Epithelial cell of prostate (primary cell): ENCODE measurements at regions not wholly inside any gene's neighbourhood (a gene's known extent, or its start where the extent isn't known, plus 50 kb on each side); places are given as distances from the start of the nearest gene placed in this dataset.
A peak's percentile ranks its signal among the peaks of the same experiment; 100 is the strongest.

Experiments
- DNase-seq: peaks from one replicate; pipeline ENCODE4 v3.0.0-alpha.2; 2011; ENCODE audit warnings: low read depth, low spot score
- H3K27ac ChIP-seq: fragments of 450-650 bp; 2 replicates; pipeline ENCODE4 v1.5.1; 2017; ENCODE audit warnings: mild to moderate bottlenecking

DNA sequence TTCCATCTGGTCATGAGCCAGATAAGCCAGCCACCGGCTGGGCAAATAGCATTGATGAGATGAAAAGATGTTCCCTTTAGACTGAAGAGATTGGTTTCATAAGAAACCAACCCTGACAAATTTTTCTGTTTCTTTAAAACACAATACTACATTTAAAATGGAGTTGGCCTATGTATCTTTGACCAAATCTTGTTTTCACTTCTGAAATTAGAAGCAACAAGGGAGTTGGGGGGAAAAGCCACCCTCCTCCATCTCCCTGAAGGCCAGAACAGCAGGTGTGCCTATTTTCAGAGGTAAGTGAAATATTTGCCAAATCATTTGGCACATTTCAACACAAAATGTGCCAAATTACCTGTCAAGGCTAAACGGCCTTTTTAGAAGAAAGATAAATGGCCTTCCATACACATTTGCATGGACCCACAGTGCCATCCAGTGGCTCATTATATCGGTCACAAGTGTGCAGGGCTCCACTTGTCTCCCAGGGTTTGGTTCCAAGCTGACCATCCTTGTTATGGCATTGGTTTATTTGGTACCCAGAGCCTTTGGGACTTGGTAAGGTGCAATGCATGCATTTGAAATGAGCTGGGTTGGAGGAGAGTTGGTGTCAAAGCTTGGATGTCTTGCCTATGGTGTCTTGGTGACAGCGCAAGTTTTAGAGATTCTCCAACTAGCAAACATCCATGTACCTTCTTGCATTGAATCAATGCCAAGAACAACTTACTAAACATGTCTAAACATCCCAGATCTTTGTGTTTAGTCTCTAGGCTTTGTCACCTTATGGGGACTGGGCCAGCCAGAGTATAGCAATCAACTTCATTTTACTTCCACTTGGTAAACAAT is 372.0 kb upstream of the KIF2A start:
- DNase-seq = no peak
- H3K27ac ChIP-seq = no peak overlapping the region

DNA sequence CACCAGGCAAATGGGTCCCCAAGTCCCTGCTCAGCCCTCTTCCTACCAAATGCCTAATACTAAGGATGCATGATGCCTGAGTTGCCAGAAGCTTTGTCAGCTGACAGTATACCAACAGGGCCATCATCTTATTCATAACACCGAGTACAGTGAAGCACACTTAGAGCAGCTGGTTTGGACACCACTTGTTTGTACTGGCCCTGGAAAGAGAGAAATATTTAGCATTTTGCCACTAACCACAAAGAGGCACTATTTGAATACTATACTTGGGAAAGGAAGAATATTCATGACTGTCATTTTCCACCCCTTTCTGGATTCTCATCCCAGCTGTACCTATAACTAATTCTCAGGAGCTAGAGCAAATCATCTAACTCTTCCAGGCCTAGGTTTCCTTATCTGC is 364.4 kb upstream of the KIF2A start:
- no peak for DNase-seq
- H3K27ac ChIP-seq = no peak overlapping the region

DNA sequence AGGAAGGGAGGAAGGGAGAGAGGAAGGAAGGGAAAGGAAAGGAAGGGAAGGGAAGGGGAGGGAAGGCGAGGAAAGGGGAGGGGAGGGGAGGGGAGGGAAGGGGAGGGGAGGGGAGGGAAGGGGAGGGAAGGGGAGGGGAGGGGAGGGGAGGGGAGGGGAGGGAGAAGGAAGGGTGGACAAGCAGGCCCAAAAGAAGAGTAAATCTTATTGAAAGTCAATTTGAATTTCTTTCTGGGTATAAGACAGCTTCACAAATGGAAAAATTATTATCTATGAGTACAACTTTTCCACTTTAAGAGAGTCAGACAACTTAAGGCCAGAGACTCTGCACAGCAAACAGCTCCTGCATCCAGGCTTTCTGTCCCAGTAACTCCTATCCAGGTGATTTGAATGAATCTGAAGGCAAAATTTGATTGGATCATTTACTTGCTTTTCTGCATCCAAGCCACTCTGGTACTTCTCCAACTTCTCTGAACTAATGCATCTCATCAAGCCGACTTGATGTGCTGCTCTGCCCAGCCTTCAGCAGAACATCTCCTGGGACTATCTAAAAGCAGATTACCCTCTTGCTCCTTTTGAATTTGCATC is 363.4 kb upstream of the KIF2A start:
- DNase-seq = no peak

DNA sequence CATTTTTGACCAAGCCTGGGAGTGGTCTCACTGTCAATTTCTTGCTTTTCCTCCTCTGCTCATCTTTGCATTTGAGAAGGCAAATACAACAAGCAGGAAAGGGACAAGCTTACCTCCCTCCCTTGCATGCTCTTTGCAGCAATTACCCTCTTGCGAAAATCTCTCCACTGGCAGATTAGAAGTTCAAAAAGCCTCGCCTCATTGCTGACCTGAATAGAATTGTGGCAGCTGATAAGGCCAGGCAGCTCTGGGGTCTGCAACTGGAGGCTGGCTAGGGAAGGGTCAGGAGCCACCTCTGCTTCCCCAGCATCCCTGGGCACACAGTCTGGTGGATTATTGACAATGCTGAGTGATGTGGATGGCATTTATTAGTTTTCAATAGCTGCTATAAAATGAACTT is 362.3 kb upstream of the KIF2A start:
- DNase-seq = no peak
- no peak overlapping the region for H3K27ac ChIP-seq

More for the DNA sequence above, 363.4 kb upstream of the KIF2A start:
- H3K27ac ChIP-seq = no peak overlapping the region

DNA sequence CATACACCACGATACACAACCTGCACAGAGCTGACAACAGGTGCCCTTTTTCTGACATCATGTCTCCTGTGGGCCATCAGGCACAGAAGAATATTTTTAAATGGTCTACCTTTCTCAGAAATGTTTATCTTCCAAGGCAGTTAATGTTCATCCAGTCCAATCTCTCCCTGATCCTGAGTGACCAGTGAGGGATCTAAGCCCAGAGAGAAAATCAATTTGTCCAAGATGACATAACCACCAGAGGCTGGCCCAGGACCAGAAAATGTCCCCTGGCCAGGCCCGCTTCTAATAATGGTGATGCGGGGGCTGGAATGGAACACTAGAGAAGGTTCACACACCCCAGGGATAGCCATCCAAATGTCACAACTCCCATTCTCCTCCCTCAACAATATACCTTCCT is 357.9 kb upstream of the KIF2A start:
- no peak for DNase-seq
- H3K27ac ChIP-seq = no peak overlapping the region

DNA sequence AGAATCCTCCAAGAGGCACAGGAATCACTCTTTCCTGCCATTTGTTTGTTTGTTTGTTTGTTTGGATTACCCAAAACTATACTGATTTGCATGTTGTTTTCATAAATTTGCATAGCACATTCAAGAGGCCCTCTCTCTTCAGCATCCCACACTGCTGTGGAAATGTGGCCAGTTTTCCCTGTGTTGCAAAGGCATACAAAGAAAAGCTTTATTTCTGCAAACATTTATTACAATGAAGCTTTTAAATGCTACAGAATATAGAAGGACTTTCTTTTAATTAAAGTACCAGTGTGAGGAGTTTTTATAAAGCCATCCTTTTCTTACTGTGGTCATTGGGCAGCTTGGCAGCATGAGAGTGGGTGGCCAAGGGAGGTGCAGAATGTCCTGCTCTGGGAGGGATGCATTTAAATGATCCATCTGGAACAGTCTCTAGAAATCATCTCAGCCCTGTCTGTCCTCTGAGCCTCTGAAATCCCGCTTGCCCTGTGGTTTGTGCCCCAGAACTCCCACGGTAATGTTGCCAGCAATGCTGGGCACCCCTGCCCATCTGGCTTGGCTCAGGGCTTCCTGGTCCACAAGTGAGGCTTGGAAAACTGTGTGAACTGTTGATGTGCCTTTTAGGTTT is 356.8 kb upstream of the KIF2A start:
- no peak for DNase-seq
- H3K27ac ChIP-seq = no peak overlapping the region

DNA sequence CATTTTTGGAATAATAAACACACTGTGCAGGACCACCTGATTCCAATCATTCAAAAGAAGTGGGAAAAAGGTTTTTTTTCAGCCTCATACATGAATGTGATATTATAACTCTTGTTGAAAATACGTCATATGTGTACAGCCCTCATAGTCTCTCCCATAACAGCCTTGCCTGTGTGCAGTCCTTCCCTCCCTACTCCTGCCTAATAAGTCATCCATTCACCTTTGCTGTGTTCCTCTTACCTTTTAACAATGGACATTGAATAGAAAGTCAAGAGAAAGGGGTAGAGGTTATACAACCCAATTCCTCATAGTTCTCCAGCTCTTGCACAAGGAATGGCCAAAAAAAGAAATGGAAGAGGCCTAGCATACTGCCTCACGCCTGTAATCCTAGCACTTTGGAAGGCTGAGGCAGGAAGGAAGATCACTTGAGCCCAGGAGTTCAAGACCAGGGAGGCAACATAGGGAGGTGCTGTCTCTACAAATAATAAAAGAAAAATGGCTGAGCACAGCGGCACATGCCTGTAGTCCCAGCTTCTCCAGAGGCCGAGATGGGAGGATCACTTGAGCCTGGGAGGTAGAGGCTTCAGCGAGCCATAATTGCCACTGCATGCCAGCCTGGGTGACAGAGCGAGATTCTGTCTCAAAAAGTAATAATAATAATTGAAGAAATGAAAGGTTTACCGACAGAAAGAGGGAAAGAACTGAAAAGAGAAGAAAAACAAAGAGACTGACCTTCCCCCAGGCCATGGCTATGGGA is 356.1 kb upstream of the KIF2A start:
- no peak for DNase-seq
- H3K27ac ChIP-seq = no peak overlapping the region

DNA sequence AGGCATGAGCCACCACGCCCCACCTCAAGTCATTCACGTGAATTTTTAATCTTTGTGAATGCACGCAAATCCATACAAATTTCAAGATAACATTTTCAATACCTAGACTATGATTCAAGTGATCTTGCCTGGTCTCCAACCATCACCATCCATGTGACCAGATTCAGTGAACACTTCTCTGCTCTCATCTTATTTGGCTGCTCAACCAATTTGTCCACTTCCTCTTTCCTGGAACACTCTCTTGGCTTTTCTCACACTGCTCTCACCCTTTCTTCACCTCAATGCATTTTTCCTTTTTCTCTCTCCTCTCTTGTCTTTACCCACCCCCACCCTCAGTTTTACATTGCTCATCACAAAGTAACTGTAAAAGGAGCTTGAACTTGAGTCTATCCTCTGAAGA is 354.7 kb upstream of the KIF2A start:
- H3K27ac ChIP-seq = no peak overlapping the region
- no peak for DNase-seq

DNA sequence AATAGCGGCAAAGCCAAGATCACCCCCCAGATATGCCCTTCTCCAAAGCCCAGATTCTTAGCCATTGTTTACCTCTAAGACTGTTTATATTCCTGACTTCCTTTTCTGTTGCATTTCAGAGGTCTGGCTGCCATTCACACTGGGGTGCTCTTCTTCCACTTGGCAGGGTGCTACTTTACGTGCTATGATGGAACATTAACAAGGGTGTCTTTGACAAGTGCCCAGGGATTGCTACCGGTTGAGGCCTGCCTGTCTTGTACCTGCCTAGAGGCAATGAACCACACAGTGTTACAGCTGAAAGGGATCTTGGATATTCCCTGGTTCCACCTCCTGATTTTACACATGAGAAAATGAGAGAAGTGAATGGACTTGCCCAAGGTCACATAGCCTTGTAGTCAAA is 352.1 kb upstream of the KIF2A start:
- H3K27ac ChIP-seq = no peak overlapping the region
- DNase-seq = no peak

DNA sequence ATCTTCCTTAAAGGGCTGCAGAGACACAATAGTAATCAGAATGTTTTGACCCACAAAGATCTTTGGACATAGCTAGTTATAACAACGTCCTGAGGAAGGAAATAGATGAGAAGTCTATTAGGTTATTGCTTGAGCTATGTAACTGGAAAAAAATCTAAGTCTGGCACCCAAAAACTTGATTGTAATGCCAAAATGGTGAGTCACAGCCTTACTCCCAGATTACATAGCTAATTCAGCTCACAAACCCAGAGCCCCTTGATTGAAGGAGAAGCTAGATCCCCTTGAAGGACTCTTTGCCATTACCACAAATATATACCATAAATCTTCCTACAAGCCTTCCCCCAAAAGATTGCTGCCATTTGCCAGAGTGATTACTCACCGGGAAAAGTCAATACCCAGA is 341.8 kb upstream of the KIF2A start:
- DNase-seq = no peak
- no peak overlapping the region for H3K27ac ChIP-seq

DNA sequence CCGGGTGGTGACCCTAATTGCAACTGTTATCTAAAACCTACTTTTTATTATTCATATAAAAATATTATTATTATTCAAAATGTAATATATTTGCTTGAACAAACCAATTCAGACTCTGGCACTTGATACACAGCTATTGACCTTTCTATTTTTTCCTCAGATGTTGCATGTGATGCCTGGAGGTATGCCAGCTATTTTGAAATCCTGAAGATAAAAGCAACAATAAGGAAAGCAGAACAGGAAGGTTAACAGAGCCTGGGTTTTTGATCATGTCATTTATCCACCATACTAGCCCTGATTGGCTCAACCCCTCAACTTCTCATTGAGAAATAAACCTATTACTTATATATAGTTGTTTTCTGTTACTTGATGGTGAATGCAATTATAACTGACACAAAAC is 340.9 kb upstream of the KIF2A start:
- DNase-seq = no peak
- no peak overlapping the region for H3K27ac ChIP-seq

DNA sequence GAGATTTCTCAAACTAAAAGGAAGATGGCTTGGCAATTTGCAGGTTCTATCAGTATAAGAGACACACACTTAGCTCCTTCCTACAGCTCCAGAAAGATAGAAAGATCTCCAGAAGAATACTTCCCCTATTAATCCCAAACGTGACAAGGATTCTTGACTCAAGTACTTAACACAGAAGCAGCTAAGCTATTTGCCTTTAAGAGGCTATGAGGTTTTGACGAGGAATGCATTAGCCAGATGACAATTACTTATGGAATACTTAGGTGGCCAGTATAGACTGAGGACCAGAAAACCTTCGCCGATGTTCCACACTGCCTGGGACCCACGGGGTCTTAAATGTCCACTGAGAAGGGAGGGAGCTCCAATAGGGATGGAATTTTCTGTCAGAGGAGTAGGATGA is 340.5 kb upstream of the KIF2A start:
- no peak for DNase-seq

DNA sequence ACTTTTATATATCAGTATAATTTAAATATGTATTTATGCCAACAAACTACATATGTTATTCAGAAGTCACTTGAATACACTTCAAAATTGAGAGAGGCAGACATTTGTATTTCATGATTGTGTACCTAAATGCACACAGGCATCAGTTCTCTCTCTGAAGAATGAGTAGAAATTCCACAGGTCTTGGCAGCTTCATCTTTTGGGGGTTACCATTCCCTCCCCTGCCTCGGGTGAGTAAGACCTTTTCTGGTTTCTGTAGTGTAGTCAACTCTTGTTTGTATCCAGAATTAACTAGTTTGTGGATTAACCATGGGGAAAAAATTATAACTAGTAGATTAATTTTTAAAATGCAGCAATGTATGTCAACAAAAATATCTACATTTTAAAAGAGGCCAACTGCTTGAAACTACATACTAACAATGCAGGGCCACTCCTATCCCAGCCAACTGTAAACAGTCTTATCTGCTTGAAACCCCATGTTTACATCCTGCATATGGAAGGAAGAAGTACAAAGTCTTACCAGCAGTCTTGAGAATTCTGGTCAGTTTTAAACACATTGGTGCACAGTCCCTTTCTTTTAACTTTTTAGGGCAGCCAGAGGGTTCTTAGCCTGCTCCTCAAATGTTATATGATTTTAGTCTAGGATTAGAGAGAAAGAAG is 339.6 kb upstream of the KIF2A start:
- DNase-seq = no peak
- no peak overlapping the region for H3K27ac ChIP-seq

More for the DNA sequence above, 340.5 kb upstream of the KIF2A start:
- H3K27ac ChIP-seq = no peak overlapping the region

DNA sequence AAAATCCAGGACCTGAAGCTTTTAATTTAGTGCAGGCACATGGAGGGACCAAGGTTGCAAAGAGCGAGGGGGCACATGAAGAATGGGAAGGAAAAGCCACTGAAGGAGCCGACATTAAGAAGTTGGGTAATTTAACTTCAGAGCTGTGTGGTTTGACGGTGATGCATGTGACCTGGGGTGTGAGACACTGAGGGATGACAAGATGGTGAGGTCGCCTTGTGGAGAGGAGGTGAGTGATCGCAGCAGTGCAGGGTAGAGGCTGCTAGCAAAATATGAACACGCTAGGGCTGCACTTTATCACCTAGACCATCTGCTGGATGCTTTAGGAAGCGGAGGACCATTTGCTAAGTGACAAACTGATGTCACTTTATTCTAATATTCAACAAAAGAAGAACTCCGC is 339.0 kb upstream of the KIF2A start:
- DNase-seq = no peak
- H3K27ac ChIP-seq = no peak overlapping the region

DNA sequence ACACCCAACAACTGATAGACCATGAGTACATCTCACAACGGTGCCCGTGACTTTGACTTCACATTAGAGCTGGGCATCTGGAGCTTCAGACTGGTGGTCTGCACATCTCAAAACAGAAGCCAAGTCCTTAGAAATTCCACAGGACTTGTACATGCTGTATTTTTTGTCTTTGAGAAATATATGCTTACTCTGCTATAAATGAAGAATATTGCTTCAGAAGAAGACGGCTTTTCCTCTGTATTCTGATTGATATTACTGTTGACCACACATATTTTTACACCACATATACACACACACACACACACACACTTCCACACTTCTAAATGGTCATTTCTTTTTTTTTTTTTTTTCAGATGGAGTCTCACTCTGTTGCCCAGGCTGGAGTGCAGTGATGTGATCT is 338.3 kb upstream of the KIF2A start:
- no peak overlapping the region for H3K27ac ChIP-seq
- no peak for DNase-seq

DNA sequence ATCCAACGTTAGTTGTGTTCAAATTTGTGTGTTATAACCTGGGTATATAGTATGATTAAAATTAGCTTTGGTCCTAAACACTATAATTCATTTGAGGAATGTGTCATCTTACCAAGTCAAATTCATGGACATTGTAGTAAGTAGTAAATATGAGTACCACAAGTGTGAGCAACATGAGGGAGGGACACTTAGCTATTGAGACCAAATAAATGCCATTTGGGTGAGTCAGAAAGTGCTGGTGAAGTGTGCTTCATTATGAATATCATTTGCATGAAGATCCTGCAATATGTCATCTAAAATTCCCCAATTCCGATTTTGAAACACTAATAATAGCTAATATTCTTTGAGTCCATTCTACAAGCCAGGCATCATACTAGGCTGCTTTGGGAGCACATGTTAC is 336.7 kb upstream of the KIF2A start:
- H3K27ac ChIP-seq = peak overlapping the region; percentile 24
- DNase-seq = peak; percentile 43

DNA sequence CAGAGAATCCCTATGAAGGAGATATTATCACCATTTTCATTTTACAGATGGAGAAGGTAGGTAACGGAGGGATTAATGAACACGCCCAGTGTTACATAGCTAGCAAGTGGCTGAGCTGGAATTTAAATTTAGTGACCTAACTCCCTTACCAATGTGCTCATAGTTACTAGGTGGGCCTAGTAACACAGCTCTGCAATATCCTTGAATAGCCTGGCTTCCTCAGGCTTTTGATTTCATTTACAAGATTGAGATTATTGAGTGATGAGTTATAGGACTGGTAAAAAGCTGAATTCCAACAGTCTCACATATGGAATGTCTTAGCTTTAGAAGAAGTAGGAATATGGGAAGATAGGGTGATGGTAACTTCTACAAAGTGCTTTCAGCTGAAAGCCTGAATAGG is 336.3 kb upstream of the KIF2A start:
- H3K27ac ChIP-seq = peak overlapping the region; percentile 24
- no peak for DNase-seq

DNA sequence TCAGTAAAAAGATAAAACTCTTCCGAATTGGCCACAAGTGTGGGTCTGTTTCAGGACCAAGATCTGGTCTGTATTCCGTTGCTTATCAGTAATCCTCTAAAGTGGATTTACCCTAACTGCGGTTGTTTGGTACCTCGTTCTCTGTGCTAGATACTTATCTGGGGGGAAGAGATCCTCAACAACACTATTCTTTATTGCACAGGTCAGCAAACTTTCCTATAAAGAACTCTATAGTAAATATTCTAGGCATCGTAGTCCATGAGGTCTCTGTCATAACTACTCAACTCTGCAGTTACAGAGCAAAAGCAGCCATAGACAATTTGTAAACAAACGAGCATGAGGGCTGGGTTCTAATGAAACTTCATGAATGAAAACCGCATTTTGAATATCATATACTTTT is 335.8 kb upstream of the KIF2A start:
- peak overlapping the region; percentile 24 for H3K27ac ChIP-seq
- DNase-seq = no peak

DNA sequence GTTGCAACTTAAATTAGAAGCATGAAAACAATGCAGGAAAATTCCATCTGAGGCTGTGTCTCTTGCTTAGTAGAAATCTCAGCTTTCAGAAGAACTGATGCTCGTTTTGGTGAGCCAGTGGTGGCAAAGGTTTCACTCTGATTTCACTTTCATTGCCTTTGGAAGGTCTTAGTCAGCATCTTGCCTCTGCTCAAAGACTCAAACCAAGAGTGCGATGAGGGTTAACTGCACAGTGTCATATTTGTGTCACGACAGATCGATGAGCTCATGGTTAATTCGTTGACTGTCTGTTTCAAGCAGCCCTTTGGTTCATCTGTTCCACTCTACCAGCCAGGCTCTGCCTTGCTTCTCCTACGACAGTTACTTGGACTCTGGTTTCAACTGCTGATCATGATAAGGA is 331.3 kb upstream of the KIF2A start:
- no peak for DNase-seq

DNA sequence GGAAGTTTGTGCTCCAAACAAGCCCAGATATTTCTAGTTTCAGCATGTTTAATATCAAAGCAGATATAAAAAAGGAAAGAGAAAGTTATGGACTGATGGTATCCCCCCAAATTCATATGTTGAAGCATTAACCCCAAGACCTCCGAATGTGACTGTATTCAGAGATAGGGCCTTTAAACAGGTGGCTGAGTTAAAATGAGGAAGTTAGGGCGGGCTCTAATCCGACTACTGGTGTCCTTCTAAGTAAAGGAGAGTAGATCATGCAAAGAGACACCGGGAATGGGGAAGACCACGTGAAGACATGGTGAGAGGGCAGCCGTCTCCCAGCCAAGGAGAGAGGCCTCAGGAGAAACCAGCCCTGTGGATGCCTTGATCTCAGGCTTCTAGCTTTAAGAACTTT is 324.1 kb upstream of the KIF2A start:
- no peak for DNase-seq
- H3K27ac ChIP-seq = no peak overlapping the region

More for the DNA sequence above, 331.3 kb upstream of the KIF2A start:
- H3K27ac ChIP-seq = no peak overlapping the region
